ENCODE measurements at regions not wholly inside any gene's neighbourhood (a gene's known extent, or its start where the extent isn't known, plus 50 kb on each side); places are given as distances from the start of the nearest gene placed in this dataset.

DNA sequence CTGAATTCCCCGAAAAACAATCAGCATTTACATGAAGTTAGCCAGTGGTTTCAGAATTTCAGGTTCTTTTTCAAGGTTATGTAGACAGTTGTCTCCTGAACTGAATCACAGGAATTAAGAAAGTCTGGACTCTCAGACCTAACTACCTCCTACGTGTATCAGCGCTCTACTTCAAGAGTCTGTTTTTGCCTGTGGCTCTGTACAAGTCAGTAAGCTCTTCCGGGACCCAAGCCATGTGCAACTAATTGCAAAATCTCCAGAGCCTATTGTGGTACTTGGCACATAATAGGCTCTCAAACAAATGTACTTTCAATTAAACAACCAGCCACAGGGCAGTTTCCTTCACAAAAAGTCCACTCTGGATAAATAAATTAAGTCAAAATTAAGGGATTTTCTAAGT is 414.2 kb downstream of the PDCD6IP start:
- in situ Hi-C loops (cut with HindIII; ENCODE audit: low sequenced_read_pairs), result no loop called here
- TF ChIP-seq, protein P1, sequence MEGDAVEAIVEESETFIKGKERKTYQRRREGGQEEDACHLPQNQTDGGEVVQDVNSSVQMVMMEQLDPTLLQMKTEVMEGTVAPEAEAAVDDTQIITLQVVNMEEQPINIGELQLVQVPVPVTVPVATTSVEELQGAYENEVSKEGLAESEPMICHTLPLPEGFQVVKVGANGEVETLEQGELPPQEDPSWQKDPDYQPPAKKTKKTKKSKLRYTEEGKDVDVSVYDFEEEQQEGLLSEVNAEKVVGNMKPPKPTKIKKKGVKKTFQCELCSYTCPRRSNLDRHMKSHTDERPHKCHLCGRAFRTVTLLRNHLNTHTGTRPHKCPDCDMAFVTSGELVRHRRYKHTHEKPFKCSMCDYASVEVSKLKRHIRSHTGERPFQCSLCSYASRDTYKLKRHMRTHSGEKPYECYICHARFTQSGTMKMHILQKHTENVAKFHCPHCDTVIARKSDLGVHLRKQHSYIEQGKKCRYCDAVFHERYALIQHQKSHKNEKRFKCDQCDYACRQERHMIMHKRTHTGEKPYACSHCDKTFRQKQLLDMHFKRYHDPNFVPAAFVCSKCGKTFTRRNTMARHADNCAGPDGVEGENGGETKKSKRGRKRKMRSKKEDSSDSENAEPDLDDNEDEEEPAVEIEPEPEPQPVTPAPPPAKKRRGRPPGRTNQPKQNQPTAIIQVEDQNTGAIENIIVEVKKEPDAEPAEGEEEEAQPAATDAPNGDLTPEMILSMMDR (IDR thresholded peaks at IDR 0.05; ENCODE audit: low read depth, low read length), result no peak
- peak; percentile 69 for DNase-seq (ENCODE audit: low read depth, low spot score)
- no peak overlapping the region for H3K4me3 ChIP-seq (ENCODE audit: low read depth, low read length)

DNA sequence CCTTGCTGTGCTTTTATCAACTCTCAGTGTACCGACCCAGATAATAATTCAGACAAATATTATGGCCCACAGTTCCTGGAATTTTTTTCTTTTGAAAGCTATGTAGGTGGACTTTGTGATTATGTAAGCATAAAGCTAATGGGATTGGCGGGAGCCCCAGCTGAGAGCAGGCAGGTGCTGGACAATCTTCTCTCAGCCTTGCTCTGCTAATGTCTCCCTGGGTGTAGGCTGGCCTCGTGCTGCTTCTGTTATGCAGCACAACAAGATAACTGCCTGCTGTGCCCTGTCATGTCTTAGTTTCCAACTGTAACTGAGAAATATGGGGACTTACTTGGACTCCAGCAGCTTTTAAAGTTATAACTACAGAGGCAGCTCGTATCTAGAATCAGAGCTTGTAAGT is 415.0 kb downstream of the PDCD6IP start:
- H3K4me3 ChIP-seq (ENCODE audit: low read depth, low read length), result no peak overlapping the region
- DNase-seq (ENCODE audit: low read depth, low spot score), result no peak
- in situ Hi-C loops (cut with HindIII; ENCODE audit: low sequenced_read_pairs), result no loop called here
- TF ChIP-seq, protein P1 (IDR thresholded peaks at IDR 0.05; ENCODE audit: low read depth, low read length), result no peak

DNA sequence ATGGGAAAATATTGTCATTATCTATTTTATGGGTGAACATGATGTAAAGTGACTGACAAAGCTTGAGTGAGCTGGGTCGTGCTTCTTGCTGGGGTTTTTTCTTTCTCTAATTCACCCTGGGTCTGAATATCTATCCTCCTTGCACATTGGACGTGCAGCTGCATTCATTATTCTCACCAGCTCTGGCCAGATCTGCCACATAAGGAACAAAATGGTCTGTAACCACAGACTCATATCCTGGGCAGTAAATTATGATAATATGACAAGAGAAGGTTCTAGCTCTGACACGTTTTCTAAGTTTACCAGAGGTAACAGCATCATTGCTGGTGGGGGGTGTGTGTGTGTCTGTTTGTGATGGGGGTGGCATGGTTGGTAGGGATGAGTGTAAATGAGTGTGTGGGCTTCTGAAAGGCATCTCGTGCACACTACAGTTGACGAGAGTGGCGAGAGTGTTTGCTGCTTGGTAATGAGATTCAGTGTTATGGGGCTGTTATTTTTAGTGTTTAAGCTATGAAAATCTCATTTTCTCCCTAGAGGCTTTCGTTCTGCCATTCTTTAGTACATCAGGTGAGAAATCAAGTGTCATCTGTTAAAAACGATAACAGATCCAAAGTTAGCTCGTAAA is 418.4 kb downstream of the PDCD6IP start:
- in situ Hi-C loops (cut with HindIII; ENCODE audit: low sequenced_read_pairs), result no loop called here
- H3K4me3 ChIP-seq (ENCODE audit: low read depth, low read length), result no peak overlapping the region
- TF ChIP-seq, protein P1 (IDR thresholded peaks at IDR 0.05; ENCODE audit: low read depth, low read length), result no peak
- DNase-seq (ENCODE audit: low read depth, low spot score), result no peak

DNA sequence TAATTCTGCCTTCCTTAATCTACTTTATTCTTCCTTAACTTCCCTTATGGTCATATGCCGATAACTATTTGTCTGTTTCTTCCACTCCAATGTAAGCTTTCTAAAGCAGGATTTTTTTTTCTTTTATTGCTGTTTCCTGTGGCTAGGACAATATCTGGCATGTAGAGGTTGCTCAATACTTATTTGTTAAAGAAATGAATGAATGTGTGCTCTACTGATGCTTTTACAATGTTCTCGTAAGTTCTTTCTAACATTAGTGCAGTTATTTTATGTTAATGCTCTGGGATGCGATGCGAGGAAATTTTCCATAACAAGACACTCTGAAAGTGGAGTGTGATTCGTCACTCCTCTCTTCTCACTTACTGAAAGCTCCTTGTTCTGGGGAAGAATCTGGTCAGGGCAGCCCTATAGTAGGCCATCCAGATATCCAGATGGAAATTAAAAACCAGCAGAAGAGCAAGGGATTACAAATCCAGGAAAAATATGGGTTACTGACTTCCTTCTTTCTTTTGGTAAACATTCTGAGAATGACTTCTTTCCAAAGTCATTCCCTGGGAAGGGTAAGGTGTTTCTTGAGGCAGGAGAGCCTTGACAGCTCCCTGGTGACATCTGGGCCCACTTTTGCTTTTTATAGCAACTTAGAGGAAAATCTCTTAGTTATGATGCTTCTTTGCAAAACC is 420.4 kb downstream of the PDCD6IP start:
- in situ Hi-C loops (cut with HindIII; ENCODE audit: low sequenced_read_pairs), result no loop called here

DNA sequence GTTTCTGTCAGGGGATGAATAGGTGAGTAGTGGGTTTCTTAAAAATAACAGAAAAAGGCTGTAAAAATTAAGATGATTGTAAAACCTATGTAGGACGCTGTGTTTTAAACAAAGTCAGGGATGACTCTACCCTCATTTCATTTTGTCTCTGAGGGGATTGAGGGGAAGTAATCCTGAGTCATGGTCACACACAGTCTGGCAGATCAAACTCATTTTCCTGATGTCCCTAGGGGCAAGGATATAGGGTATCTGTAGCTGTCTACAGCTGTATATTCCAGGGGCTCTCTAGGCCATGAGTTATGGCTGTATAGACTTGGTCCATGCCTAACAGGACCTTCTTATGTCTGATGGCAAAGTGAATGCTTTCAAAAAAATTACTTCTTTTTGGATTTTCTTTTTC is 421.1 kb downstream of the PDCD6IP start:
- in situ Hi-C loops (cut with HindIII; ENCODE audit: low sequenced_read_pairs), result no loop called here
- TF ChIP-seq, protein P1 (IDR thresholded peaks at IDR 0.05; ENCODE audit: low read depth, low read length), result no peak

More for the DNA sequence above, 420.4 kb downstream of the PDCD6IP start:
- H3K4me3 ChIP-seq (ENCODE audit: low read depth, low read length), result no peak overlapping the region
- TF ChIP-seq, protein P1 (IDR thresholded peaks at IDR 0.05; ENCODE audit: low read depth, low read length), result no peak
- DNase-seq (ENCODE audit: low read depth, low spot score), result no peak

DNA sequence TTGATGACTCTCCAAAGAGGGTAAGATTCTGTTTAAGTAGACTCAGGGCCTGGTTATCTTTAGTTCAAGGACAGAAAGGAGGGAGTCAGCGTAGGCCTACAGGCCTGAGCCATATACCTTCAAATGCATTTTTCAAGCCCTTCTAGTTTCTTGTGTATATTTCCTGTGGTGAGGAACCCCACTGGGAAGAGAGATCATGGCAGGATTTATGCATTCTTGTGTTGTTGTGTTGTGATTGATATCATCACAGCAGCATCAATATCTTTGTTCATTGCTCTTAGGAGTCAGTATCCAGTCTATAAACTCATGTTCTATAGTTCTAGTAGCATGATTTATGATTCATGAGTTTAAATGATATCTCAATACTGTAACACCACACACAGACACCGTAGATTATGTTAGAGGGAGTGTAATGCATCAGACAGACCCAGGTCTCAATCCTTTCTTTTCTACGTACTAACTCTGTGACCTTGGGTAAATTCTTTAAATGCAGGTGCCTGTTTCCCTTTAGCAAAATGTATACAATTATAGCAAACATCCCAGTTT is 427.5 kb downstream of the PDCD6IP start:
- TF ChIP-seq, protein P1 (IDR thresholded peaks at IDR 0.05; ENCODE audit: low read depth, low read length), result no peak
- DNase-seq (ENCODE audit: low read depth, low spot score), result no peak
- in situ Hi-C loops (cut with HindIII; ENCODE audit: low sequenced_read_pairs), result no loop called here
- H3K4me3 ChIP-seq (ENCODE audit: low read depth, low read length), result no peak overlapping the region

More for the DNA sequence above, 421.1 kb downstream of the PDCD6IP start:
- H3K4me3 ChIP-seq (ENCODE audit: low read depth, low read length), result no peak overlapping the region
- no peak for DNase-seq (ENCODE audit: low read depth, low spot score)
